Hepatocyte (in vitro differentiated cells): ENCODE measurements at regions not wholly inside any gene's neighbourhood (a gene's known extent, or its start where the extent isn't known, plus 50 kb on each side); places are given as distances from the start of the nearest gene placed in this dataset.

Source experiments
- DNase-seq: peaks from one replicate; pipeline ENCODE4 v3.0.0-alpha.2; 2016; ENCODE audit warnings: low spot score
- H2AFZ ChIP-seq: fragments of 200-600 bp; sonication (generic); 2 replicates; pipeline ENCODE4 v1.6.0; 2016; ENCODE audit warnings: antibody characterized with exemption, mild to moderate bottlenecking
- H3K27ac ChIP-seq: fragments of 200-600 bp; sonication (generic); 2 replicates; pipeline ENCODE4 v1.5.1; 2016; ENCODE audit warnings: mild to moderate bottlenecking
- H3K27me3 ChIP-seq: fragments of 200-600 bp; sonication (generic); 2 replicates; pipeline ENCODE4 v1.6.1; 2016
- H3K36me3 ChIP-seq: fragments of 200-600 bp; sonication (generic); replicated peaks from 2 replicates; pipeline ENCODE4 v1.5.1; 2016; ENCODE audit warnings: low read depth; ENCODE audit not compliant: insufficient read depth
- H3K4me1 ChIP-seq: fragments of 200-600 bp; sonication (generic); 2 replicates; pipeline ENCODE4 v1.5.1; 2016; ENCODE audit warnings: mild to moderate bottlenecking, moderate library complexity; ENCODE audit not compliant: insufficient read depth
- H3K4me2 ChIP-seq: fragments of 200-600 bp; sonication (generic); 2 replicates; pipeline ENCODE4 v1.6.0; 2016
- H3K4me3 ChIP-seq: fragments of 200-600 bp; sonication (generic); 2 replicates; pipeline ENCODE4 v1.5.1; 2016; ENCODE audit warnings: mild to moderate bottlenecking
- H3K79me2 ChIP-seq: fragments of 200-600 bp; sonication (generic); 2 replicates; pipeline ENCODE4 v1.6.0; 2017; ENCODE audit warnings: mild to moderate bottlenecking
- H3K9me2 ChIP-seq: fragments of 200-600 bp; sonication (generic); replicated peaks from 2 replicates; pipeline ENCODE4 v1.6.0; 2017; ENCODE audit warnings: mild to moderate bottlenecking; ENCODE audit not compliant: insufficient read depth
- H3K9me3 ChIP-seq: fragments of 200-600 bp; sonication (generic); 2 replicates; pipeline ENCODE4 v1.5.1; 2016; ENCODE audit warnings: low read depth, mild to moderate bottlenecking
- H4K20me1 ChIP-seq: fragments of 200-600 bp; sonication (generic); 2 replicates; pipeline ENCODE4 v1.6.0; 2016; ENCODE audit warnings: mild to moderate bottlenecking; ENCODE audit not compliant: insufficient read depth, poor library complexity, severe bottlenecking
- CTCF ChIP-seq: fragments of 200-600 bp; sonication (generic); IDR thresholded peaks from 2 replicates; pipeline ENCODE4 v1.5.1; 2016; ENCODE audit warnings: antibody characterized with exemption, mild to moderate bottlenecking; ENCODE audit not compliant: poor library complexity
- EZH2 ChIP-seq: fragments of 200-600 bp; sonication (generic); IDR thresholded peaks from 2 replicates; pipeline ENCODE4 v1.6.1; 2016; ENCODE audit warnings: antibody characterized with exemption, mild to moderate bottlenecking, borderline replicate concordance
- EZH2phosphoT487 ChIP-seq: fragments of 200-600 bp; sonication (generic); IDR thresholded peaks from one replicate; pipeline ENCODE4 v1.6.1; 2018; ENCODE audit warnings: antibody characterized with exemption, mild to moderate bottlenecking, low read depth, moderate library complexity; ENCODE audit not compliant: unreplicated experiment, severe bottlenecking
- WGBS: methylation state at CpG from one replicate; pipeline ENCODE4 v1.1.6; 2016; ENCODE audit warnings: low lambda C conversion rate; ENCODE audit errors: missing lambda C conversion rate; 5-methylcytosine and 5-hydroxymethylcytosine counted together

GRCh38 chr21:17257784-17258183, 255.1 kb upstream of the CXADR start:
- TF ChIP-seq EZH2 (no peak), CTCF (no peak), EZH2phosphoT487 (no peak)
- WGBS, result 83% methylated on average over 1 of the region's 1 CpG
- H3K9me3 ChIP-seq, result no peaks in the 10 kb centered on the region
- no peaks in the 10 kb centered on the region for H3K79me2 ChIP-seq
- H3K4me1 ChIP-seq, result no peaks in the 10 kb centered on the region
- no peak for DNase-seq
- no peak overlapping the region for H3K4me3 ChIP-seq
- no peak overlapping the region for H3K4me2 ChIP-seq
- no peaks in the 10 kb centered on the region for H4K20me1 ChIP-seq
- H2AFZ ChIP-seq, result no peak overlapping the region
- no peak overlapping the region for H3K27ac ChIP-seq
- H3K36me3 ChIP-seq, result no peaks in the 10 kb centered on the region
- H3K9me2 ChIP-seq, result no peaks in the 10 kb centered on the region
- no peaks in the 10 kb centered on the region for H3K27me3 ChIP-seq

- WGBS, result 46% methylated on average over 2 of the region's 2 CpGs
- H3K4me3 ChIP-seq, result no peak overlapping the region
These were observed 248.7 kb upstream of the CXADR start for GRCh38 chr21:17264182-17264581.

GRCh38 chr21:17269760-17270159, 243.1 kb upstream of the CXADR start:
- Histone ChIP-seq H3K36me3 (no peaks in the 10 kb centered on the region), H3K9me3 (no peaks in the 10 kb centered on the region), H2AFZ (no peak overlapping the region), H3K79me2 (no peaks in the 10 kb centered on the region), H3K4me2 (no peak overlapping the region), H3K4me1 (peaks cover 3% of the 10 kb centered on the region), H3K27me3 (no peaks in the 10 kb centered on the region), H3K9me2 (no peaks in the 10 kb centered on the region), H3K4me3 (no peak overlapping the region), H3K27ac (peak overlapping the region; percentile 18), H4K20me1 (no peaks in the 10 kb centered on the region)
- DNase-seq, result no peak
- 68% methylated on average over 3 of the region's 3 CpGs for WGBS
- TF ChIP-seq EZH2 (no peak), CTCF (no peak), EZH2phosphoT487 (no peak)

More at GRCh38 chr21:17264182-17264581, 248.7 kb upstream of the CXADR start:
- peaks cover 3% of the 10 kb centered on the region for H3K4me1 ChIP-seq
- H3K9me2 ChIP-seq, result no peaks in the 10 kb centered on the region
- H3K9me3 ChIP-seq, result no peaks in the 10 kb centered on the region
- no peaks in the 10 kb centered on the region for H3K79me2 ChIP-seq
- H2AFZ ChIP-seq, result no peak overlapping the region
- H3K27ac ChIP-seq, result peak overlapping the region; percentile 1
- DNase-seq, result no peak
- H4K20me1 ChIP-seq, result no peaks in the 10 kb centered on the region
- no peaks in the 10 kb centered on the region for H3K27me3 ChIP-seq
- H3K4me2 ChIP-seq, result no peak overlapping the region
- TF ChIP-seq EZH2 (no peak), EZH2phosphoT487 (no peak), CTCF (no peak)
- H3K36me3 ChIP-seq, result no peaks in the 10 kb centered on the region

- Histone ChIP-seq H3K79me2 (no peaks in the 10 kb centered on the region), H3K9me2 (no peaks in the 10 kb centered on the region), H3K9me3 (no peaks in the 10 kb centered on the region), H3K4me3 (no peak overlapping the region), H3K4me1 (peaks cover 3% of the 10 kb centered on the region), H3K36me3 (no peaks in the 10 kb centered on the region), H3K27me3 (no peaks in the 10 kb centered on the region), H2AFZ (no peak overlapping the region), H3K27ac (peak overlapping the region; percentile 18), H4K20me1 (no peaks in the 10 kb centered on the region), H3K4me2 (no peak overlapping the region)
- peak; percentile 66 for TF ChIP-seq CTCF
- TF ChIP-seq EZH2phosphoT487, result no peak
- TF ChIP-seq EZH2, result no peak
- WGBS, result 4% methylated on average over 1 of the region's 1 CpG
- DNase-seq, result peak; percentile 63
These were observed 242.6 kb upstream of the CXADR start for GRCh38 chr21:17270229-17270628.
